Panc1 (cell line): ENCODE measurements at regions not wholly inside any gene's neighbourhood (a gene's known extent, or its start where the extent isn't known, plus 50 kb on each side); places are given as distances from the start of the nearest gene placed in this dataset.

Source experiments
- ATAC-seq: fragments of 200-7000 bp; cut with Tn5 transposase; 2 replicates; pipeline ENCODE4 v1.9.1; 2020; ENCODE audit warnings: mild to moderate bottlenecking, moderate library complexity
- BruUV-seq: library from RNA; stranded (reverse); fragments of 400-500 nt; replicated peaks from 2 replicates; lab custom pipeline; 2021; lab: Mats Ljungman, UMichigan
- CTCF ChIA-PET: fragments of 300-600 bp; sonication (Branson Sonifier 250); formaldehyde crosslinking; loops from one replicate; lab custom pipeline; 2022; ENCODE audit warnings: antibody characterized with exemption; lab: Charles Lee
- POLR2A ChIA-PET: fragments of 300-600 bp; sonication (Branson Sonifier 250); formaldehyde crosslinking; loops from one replicate; lab custom pipeline; 2022; ENCODE audit warnings: antibody characterized with exemption; lab: Charles Lee
- DNase-seq: peaks from one replicate; pipeline ENCODE4 v3.0.0-alpha.2; 2010; ENCODE audit warnings: low read depth, low spot score
- H3K27ac ChIP-seq: 2 replicates; pipeline ENCODE4 v1.5.1; 2011; ENCODE audit warnings: mild to moderate bottlenecking, low read length, inconsistent platforms
- H3K27me3 ChIP-seq: fragments of 200-500 bp; sonication (Bioruptor generic); 2 replicates; pipeline ENCODE4 v1.6.0; 2014; ENCODE audit warnings: low read length, inconsistent platforms; ENCODE audit not compliant: control insufficient read depth, insufficient read depth
- H3K36me3 ChIP-seq: fragments of 200-500 bp; sonication (Bioruptor generic); 2 replicates; pipeline ENCODE4 v1.5.1; 2014; ENCODE audit warnings: inconsistent platforms, mild to moderate bottlenecking, low read length, moderate library complexity; ENCODE audit not compliant: control insufficient read depth, insufficient read depth
- H3K4me1 ChIP-seq: 2 replicates; pipeline ENCODE4 v1.5.1; 2011; ENCODE audit warnings: inconsistent platforms, mild to moderate bottlenecking, low read length, moderate library complexity; ENCODE audit not compliant: control insufficient read depth, insufficient read depth
- H3K4me3 ChIP-seq, 2 experiments: 2 replicates each; pipeline ENCODE4 v1.5.1; 2011 to 2012; ENCODE audit warnings: low read depth in 2 of 2, low read length in 2 of 2, mild to moderate bottlenecking in 2 of 2, inconsistent platforms in 1 of 2, moderate library complexity in 1 of 2
- H3K9me3 ChIP-seq: fragments of 200-500 bp; sonication (Bioruptor generic); 2 replicates; pipeline ENCODE4 v1.5.1; 2014; ENCODE audit warnings: low read depth, mild to moderate bottlenecking, inconsistent platforms, low read length, moderate library complexity; ENCODE audit not compliant: control insufficient read depth, insufficient read depth
- CTCF ChIP-seq: fragments of 450-650 bp; IDR thresholded peaks from 2 replicates; pipeline ENCODE4 v1.5.1; 2017; ENCODE audit warnings: mild to moderate bottlenecking
- POLR2AphosphoS5 ChIP-seq: IDR thresholded peaks from 2 replicates; pipeline ENCODE4 v1.6.1; 2012; ENCODE audit warnings: mild to moderate bottlenecking, low read depth, low read length, moderate library complexity
- REST ChIP-seq, 2 experiments: IDR thresholded peaks; 2 replicates each; pipeline ENCODE4 v1.6.1; 2011 to 2012; ENCODE audit warnings: low read depth in 2 of 2, control low read depth in 1 of 2, low read length in 1 of 2, mild to moderate bottlenecking in 1 of 2, moderate library complexity in 1 of 2; ENCODE audit not compliant: insufficient read depth in 1 of 2
- SIN3A ChIP-seq: IDR thresholded peaks from 2 replicates; pipeline ENCODE4 v1.6.1; 2012; ENCODE audit warnings: low read depth, mild to moderate bottlenecking, low read length, moderate library complexity, borderline replicate concordance; ENCODE audit not compliant: insufficient read depth
- TCF7L2 ChIP-seq: IDR thresholded peaks from 2 replicates; pipeline ENCODE4 v1.6.1; 2011; ENCODE audit warnings: mild to moderate bottlenecking, low read depth, low read length, inconsistent platforms
- in situ Hi-C: cut with HindIII; loops from 2 replicates; pipeline ENCODE4 v1.10.0; 2016; ENCODE audit warnings: low sequenced_read_pairs, low pct_unique_long_range_greater_than_20kb
- intact Hi-C: fragments of 100-400 bp; cut with micrococcal nuclease; formaldehyde crosslinking; loops from one replicate; pipeline ENCODE4 v1.10.0; 2022; ENCODE audit not compliant: unreplicated experiment

GRCh38 chr2:155377931-155378444 is 679.5 kb downstream of the KCNJ3 start:
- H3K27ac ChIP-seq, result no peak overlapping the region
- TF ChIP-seq SIN3A (no peak), REST (IDR thresholded peaks at IDR 0.05; ENCODE audit: insufficient read depth in 1 of 2, low read depth in 2 of 2, low read length in 1 of 2) (no peak), POLR2AphosphoS5 (no peak), CTCF (no peak), TCF7L2 (no peak)
- in situ Hi-C loops (no loop called here), intact Hi-C loops (loop anchor here (10.0 kb wide), 3 partner anchors 957 to 1677 kb away; partner anchors contain the start of gene NR4A2)
- no peak for ATAC-seq
- no peaks in the 10 kb centered on the region for H3K4me1 ChIP-seq
- no peaks in the 10 kb centered on the region for H3K27me3 ChIP-seq
- H3K4me3 ChIP-seq, result no peak overlapping the region
- ChIA-PET CTCF (interaction anchor here (0.9 kb wide), 1 partner anchor 956 kb away, joined by 5 read pairs; no protein-coding TSS in a partner anchor), POLR2A (no interaction called here)
- H3K9me3 ChIP-seq, result no peaks in the 10 kb centered on the region
- H3K36me3 ChIP-seq, result peaks cover 2% of the 10 kb centered on the region; the same call in 1 of the 2 replicates
- no TSS peak for BruUV-seq
- DNase-seq, result no peak

GRCh38 chr2:155377266-155377680 is 678.8 kb downstream of the KCNJ3 start:
- H3K9me3 ChIP-seq, result no peaks in the 10 kb centered on the region
- H3K27ac ChIP-seq, result no peak overlapping the region
- intact Hi-C loops, result loop anchor here (10.0 kb wide), 3 partner anchors 958 to 1678 kb away; partner anchors contain the start of gene NR4A2
- DNase-seq, result no peak
- H3K27me3 ChIP-seq, result no peaks in the 10 kb centered on the region
- no peak overlapping the region for H3K4me3 ChIP-seq
- peaks cover 2% of the 10 kb centered on the region; the same call in 1 of the 2 replicates for H3K36me3 ChIP-seq
- no TSS peak for BruUV-seq
- ATAC-seq, result no peak
- ChIA-PET POLR2A (no interaction called here), CTCF (interaction anchor here (0.9 kb wide), 1 partner anchor 957 kb away, joined by 5 read pairs; no protein-coding TSS in a partner anchor)
- H3K4me1 ChIP-seq, result no peaks in the 10 kb centered on the region
- in situ Hi-C loops, result no loop called here
- no peak for TF ChIP-seq TCF7L2
- TF ChIP-seq CTCF, result peak; percentile 49
